IPS-20b (cell line): ENCODE measurements at regions not wholly inside any gene's neighbourhood (a gene's known extent, or its start where the extent isn't known, plus 50 kb on each side); places are given as distances from the start of the nearest gene placed in this dataset.

Experiments used
- H3K27ac ChIP-seq: one replicate; pipeline ENCODE4 v1.5.1; 2013; ENCODE audit warnings: low read length
- H3K27me3 ChIP-seq: 2 replicates; pipeline ENCODE4 v1.6.1; 2013; ENCODE audit warnings: mild to moderate bottlenecking, low read length, inconsistent platforms; ENCODE audit not compliant: insufficient read depth
- H3K36me3 ChIP-seq: 2 replicates; pipeline ENCODE4 v1.6.1; 2013; ENCODE audit warnings: low read depth, mild to moderate bottlenecking, inconsistent platforms, low read length, moderate library complexity; ENCODE audit not compliant: insufficient read depth
- H3K4me1 ChIP-seq: 2 replicates; pipeline ENCODE4 v1.6.1; 2013; ENCODE audit warnings: mild to moderate bottlenecking, control low read depth, inconsistent platforms, low read length, moderate library complexity; ENCODE audit not compliant: insufficient read depth
- H3K4me3 ChIP-seq: 2 replicates; pipeline ENCODE4 v1.5.1; 2013; ENCODE audit warnings: mild to moderate bottlenecking, low read length, inconsistent platforms
- H3K9ac ChIP-seq: 2 replicates; pipeline ENCODE4 v1.6.1; 2013; ENCODE audit warnings: low read depth, mild to moderate bottlenecking, inconsistent platforms, low read length, moderate library complexity
- H3K9me3 ChIP-seq: 2 replicates; pipeline ENCODE4 v1.6.1; 2013; ENCODE audit warnings: mild to moderate bottlenecking, low read depth, low read length, inconsistent platforms; ENCODE audit not compliant: insufficient read depth

DNA sequence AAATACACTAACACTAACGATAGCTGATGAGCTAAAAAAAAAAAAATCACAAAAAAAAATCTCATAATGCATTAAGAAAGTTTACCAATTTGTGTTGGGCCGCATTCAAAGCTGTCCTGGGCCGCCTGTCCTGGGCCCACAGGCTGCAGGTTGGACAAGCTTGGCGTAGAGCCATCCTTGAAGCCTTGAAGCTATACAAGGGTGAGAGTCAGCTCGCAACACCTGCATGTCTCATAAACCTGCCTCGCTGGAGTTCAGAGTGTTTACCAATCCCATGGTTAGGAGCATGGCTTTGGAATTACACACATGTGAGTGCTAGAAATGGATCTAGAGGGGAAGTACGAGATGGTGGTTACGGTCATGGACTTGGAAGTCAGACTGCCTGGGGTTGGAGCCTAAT, 453.7 kb downstream of the INSC start:
- H3K9ac ChIP-seq: no peak overlapping the region
- H3K9me3 ChIP-seq: no peaks in the 10 kb centered on the region
- H3K4me1 ChIP-seq: no peaks in the 10 kb centered on the region; the same call in 1 of the 2 replicates
- no peaks in the 10 kb centered on the region for H3K27me3 ChIP-seq
- no peak overlapping the region for H3K27ac ChIP-seq
- H3K4me3 ChIP-seq: no peak overlapping the region
- H3K36me3 ChIP-seq: no peaks in the 10 kb centered on the region

DNA sequence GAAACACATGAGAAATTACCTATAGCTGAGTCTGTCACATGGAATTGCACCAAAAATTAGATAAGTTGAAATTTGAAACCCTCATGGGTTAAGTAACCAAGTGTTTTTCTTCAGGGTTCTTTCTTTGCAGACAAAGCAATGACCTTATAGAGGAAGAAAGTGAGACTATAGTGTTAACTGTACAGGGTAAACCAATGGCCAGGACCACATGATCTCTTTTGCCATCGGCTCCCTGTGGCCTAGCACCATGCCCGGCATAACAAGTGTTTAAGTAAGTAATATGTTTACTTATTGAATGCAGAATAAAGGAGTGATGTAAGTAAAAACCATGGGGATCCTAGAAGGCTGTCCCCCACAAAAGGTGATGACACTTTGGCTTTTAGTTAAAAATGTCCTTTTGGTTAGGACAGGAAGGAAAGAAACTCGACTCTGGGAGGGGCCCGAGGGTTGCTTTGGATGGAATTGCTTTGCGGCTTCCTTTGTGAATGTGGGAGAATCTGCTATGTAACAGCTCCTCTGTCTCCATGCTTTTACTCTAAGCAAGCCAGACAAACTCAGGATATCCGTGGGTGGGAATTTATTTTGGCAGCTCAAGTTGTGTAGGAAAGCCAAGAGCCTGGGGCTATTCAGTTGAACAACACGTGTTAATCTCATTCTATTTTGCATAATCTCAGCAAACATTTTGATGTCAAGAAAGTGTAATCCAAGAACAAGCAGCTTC, 454.7 kb downstream of the INSC start:
- H3K27me3 ChIP-seq: no peaks in the 10 kb centered on the region
- H3K9ac ChIP-seq: no peak overlapping the region
- H3K4me1 ChIP-seq: no peaks in the 10 kb centered on the region
- H3K27ac ChIP-seq: no peak overlapping the region
- H3K4me3 ChIP-seq: no peak overlapping the region
- no peaks in the 10 kb centered on the region for H3K36me3 ChIP-seq
- no peaks in the 10 kb centered on the region for H3K9me3 ChIP-seq

DNA sequence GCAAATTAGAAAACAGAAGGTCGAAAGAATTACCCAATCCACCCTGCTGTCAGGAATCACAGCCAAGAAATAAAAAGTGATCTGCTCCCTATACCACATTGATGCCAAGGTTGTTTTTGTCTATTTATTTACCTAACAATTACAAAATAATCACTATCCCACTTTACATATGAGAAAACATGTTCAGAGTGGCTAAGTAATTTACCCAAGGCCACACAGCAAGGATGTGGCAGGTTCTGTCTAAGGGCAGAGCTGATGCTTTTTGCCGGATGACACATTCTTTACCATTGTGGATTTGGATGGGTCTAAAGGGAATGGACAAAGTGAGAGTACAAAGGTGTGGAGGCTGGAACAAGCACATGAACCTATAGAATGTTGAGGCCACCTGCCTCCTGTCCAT, 460.7 kb downstream of the INSC start:
- H3K9ac ChIP-seq: no peak overlapping the region
- H3K36me3 ChIP-seq: no peaks in the 10 kb centered on the region
- no peak overlapping the region for H3K4me3 ChIP-seq
- H3K27ac ChIP-seq: no peak overlapping the region
- H3K27me3 ChIP-seq: no peaks in the 10 kb centered on the region
- H3K9me3 ChIP-seq: no peaks in the 10 kb centered on the region
- H3K4me1 ChIP-seq: no peaks in the 10 kb centered on the region

DNA sequence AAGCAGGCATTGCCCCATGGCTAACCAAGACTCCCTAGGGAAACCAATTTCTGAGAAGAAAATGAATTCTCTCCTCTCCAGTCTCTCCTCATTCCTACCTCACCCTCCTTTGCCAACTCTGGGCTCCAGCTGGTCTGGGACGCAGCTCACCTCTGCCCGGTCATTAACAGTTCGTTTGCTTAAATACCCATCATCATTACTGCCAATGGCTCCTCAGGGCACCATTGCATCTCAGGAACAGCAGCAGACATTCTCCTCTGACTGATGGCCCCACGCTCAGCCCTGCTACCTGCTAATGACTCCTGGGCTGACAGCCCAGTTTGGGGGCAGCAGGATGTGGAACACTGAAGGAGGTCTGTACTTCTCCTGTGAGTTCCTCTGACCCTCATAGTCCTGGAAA, 462.0 kb downstream of the INSC start:
- H3K4me1 ChIP-seq: no peaks in the 10 kb centered on the region
- H3K27ac ChIP-seq: no peak overlapping the region
- H3K9ac ChIP-seq: no peak overlapping the region
- no peaks in the 10 kb centered on the region for H3K36me3 ChIP-seq
- no peaks in the 10 kb centered on the region for H3K27me3 ChIP-seq
- H3K4me3 ChIP-seq: no peak overlapping the region
- no peaks in the 10 kb centered on the region for H3K9me3 ChIP-seq

DNA sequence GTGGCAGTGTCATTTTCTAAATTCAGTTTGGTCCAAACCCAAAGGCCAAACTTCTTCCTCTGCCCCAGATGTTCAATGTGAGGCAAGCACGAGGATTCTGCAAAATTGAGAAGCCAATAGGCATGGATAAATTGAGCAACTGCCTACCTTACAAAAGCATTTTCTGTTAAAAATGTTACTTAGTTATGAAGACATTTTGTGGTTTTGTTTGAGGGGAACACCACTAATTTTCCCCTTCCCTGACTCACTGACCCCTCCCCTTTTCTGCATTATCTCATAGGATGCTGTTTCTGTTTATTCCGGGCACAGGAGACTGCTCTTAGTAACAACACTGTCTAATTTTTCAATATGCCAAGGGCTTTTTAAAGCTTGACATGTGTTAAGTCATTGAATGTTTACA, 462.8 kb downstream of the INSC start:
- Histone ChIP-seq H3K9ac (no peak overlapping the region), H3K36me3 (no peaks in the 10 kb centered on the region), H3K27ac (no peak overlapping the region), H3K27me3 (no peaks in the 10 kb centered on the region), H3K4me1 (no peaks in the 10 kb centered on the region), H3K4me3 (no peak overlapping the region), H3K9me3 (no peaks in the 10 kb centered on the region)

DNA sequence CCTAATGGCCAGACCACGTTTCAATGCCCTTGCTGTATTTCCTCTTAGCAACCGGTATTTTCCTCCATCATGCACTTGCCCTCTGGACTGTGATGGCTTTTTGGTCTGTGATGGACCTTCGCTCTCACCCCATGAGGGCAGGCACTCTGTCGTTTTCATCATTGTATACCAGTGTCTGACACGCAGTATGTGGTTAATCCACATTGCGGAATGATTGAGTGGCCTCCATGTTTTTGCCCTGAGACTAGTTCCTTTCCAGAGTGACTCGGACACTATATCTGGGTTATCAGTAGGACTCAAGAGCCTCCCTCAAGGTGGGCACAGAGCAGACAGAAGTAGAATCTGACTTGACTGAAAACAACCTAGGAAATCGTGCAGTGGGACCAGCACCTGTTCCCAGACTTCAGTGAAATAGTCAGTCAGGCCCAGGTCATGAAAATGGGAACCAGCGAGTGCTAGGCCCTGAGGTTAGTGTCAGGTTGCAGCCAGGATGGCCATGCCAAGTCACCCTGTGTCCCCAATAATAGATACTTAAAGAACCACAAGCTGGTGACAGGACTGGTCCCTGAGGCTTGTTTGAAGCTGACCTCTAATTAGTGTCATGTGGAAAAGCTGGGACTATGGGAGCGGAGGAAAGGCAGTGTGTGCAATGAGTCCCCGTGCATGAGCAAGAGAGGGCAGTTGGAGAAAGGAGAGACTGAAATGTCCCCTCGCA, 464.7 kb downstream of the INSC start:
- Histone ChIP-seq H3K9me3 (no peaks in the 10 kb centered on the region), H3K36me3 (no peaks in the 10 kb centered on the region), H3K9ac (no peak overlapping the region), H3K4me1 (no peaks in the 10 kb centered on the region), H3K4me3 (no peak overlapping the region), H3K27me3 (no peaks in the 10 kb centered on the region), H3K27ac (no peak overlapping the region)

DNA sequence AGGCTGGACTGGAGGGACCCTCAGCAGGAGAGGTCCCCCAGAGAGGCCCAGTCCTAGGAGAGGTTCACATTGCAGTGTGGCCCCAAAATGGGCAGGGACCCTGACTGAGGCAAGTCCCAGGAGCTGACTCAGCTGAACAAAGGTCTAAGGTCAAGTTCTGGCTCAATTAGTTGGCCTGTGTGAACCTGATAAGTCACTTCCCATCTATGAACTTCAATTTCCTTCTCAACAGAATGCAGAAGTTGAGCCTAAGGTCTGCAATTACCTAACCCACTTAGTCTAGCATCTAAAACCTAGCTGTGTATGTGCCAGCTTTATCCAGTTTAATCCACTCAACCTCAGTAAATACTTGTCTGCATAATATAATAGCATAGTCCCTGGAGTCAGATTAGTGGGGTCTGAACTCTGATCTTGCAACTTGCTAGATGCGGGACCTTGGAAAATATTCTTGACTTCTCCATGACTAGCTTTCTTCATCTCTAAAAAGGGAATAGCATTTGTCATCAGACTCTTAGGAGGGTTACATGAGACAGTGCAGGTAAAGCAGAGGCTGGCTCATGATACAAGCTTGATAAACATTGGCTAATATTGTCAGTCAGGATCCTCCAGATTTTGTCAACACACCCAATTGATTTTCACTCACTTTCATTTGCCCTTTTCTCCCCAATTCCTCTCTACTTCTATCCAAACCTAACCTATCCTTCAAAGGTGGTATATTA, 465.5 kb downstream of the INSC start:
- no peak overlapping the region for H3K4me3 ChIP-seq
- H3K27ac ChIP-seq: no peak overlapping the region
- no peaks in the 10 kb centered on the region for H3K27me3 ChIP-seq
- no peaks in the 10 kb centered on the region for H3K4me1 ChIP-seq
- H3K36me3 ChIP-seq: no peaks in the 10 kb centered on the region
- no peak overlapping the region for H3K9ac ChIP-seq
- H3K9me3 ChIP-seq: no peaks in the 10 kb centered on the region

DNA sequence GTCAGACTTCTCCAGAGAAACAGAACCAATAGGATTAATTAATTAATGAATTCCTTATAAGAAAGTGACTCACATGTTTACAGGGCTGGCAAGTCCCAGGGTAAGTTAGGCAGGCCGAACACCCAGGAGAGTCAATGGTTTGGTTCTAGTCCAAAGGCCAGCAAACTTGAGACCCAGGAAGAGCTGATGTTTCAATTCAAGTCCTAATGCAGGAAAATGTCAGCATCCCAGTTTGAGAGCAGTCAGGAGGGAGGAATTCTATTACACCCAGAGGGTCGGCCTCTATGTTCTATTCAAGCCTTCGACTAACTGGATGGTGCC, 466.0 kb downstream of the INSC start:
- H3K36me3 ChIP-seq: no peaks in the 10 kb centered on the region
- no peak overlapping the region for H3K27ac ChIP-seq
- H3K9me3 ChIP-seq: no peaks in the 10 kb centered on the region
- no peaks in the 10 kb centered on the region for H3K4me1 ChIP-seq
- no peak overlapping the region for H3K4me3 ChIP-seq
- H3K27me3 ChIP-seq: no peaks in the 10 kb centered on the region
- no peak overlapping the region for H3K9ac ChIP-seq

DNA sequence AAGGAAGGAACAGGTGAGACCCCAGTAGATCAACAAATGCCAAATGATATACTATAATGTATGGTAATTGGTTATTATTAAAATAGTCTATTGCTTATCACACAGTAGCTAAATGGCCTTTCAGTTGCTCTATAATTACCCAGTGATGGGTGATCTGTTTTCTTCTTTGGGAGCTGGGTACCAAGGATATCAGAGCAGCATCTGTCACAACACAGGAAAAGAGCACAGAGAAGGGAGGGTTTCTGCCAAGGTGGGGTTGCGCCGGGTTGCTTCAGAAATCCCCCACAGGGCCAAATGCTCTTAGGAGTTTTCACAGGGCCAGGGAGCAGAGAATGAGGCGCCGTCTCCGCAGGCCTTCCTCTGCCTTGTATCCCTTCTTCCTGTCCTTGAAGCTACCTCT, 469.4 kb downstream of the INSC start:
- Histone ChIP-seq H3K4me3 (no peak overlapping the region), H3K4me1 (no peaks in the 10 kb centered on the region), H3K9ac (no peak overlapping the region), H3K27ac (no peak overlapping the region), H3K9me3 (no peaks in the 10 kb centered on the region), H3K27me3 (no peaks in the 10 kb centered on the region), H3K36me3 (no peaks in the 10 kb centered on the region)

DNA sequence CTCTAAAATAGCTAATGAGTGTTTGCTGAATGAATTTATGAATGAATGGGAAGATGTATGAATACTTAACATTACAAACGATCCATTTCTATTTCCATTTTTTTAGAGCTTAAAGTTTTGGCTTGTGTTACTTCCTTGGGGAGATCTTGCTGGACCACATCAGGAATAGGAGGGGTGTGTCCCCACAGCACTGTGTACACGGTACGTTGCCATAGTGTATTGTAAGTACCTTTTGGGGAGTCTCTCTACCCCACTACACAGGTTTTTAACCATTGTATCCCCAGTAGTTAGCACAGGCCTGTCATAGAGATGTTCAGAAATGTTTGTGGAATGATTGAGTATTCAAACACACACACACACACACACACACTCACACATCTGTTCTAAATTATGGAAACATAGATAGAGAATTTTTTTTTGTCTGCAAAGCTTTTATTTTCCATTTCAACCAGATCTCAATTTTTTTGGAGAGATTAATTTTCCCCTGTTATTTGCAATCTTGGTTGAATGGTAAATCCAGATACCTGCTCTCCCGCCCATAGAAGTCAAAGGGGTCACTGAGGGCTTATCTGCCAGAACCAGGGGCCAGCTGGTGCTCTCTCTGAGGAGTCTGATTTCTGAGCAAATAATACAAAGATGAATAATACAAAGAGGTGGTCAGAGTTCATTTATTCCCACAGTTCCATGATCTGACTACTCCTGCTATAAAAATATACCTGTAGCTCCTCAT, 471.0 kb downstream of the INSC start:
- H3K4me1 ChIP-seq: no peaks in the 10 kb centered on the region

DNA sequence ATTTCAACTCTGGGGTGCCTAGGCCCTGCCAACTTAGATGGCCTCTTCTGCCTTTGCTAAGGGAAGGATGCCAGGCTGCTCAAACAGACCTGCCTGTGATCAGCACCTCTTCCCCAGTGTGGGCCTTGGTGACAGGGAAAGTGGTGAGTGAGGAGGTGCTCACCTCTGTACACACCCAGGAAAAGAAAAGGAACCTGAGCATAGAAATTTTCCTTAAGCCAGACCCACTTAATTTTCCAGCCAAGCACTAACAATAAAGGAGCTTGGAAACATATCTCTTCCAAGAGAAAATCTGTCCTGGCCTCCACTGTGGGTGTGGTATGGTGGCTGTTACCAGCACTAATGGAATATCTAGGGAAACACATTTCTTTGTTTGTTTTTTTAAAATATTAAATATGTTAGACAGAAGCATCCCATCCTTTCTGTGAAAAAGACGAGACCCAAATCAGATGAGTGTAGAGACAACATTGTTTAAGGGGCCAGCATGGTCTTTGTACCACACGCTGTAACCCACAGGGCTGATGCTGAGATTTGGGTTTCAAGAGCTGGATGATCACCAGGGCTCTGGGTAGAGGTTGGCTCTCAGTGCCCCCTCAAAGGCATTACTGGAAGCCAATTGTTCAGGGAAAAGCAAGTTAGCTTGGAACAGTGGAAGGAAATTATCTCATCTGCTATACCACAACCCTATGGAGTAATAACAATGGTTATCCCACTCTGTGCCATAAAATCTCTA, 472.2 kb downstream of the INSC start:
- Histone ChIP-seq H3K4me3 (no peak overlapping the region), H3K36me3 (no peaks in the 10 kb centered on the region), H3K27ac (no peak overlapping the region), H3K9ac (no peak overlapping the region), H3K9me3 (no peaks in the 10 kb centered on the region), H3K27me3 (no peaks in the 10 kb centered on the region), H3K4me1 (no peaks in the 10 kb centered on the region)

More for the DNA sequence above, 471.0 kb downstream of the INSC start:
- no peak overlapping the region for H3K27ac ChIP-seq
- H3K9me3 ChIP-seq: no peaks in the 10 kb centered on the region
- H3K9ac ChIP-seq: no peak overlapping the region
- no peaks in the 10 kb centered on the region for H3K27me3 ChIP-seq
- H3K36me3 ChIP-seq: no peaks in the 10 kb centered on the region
- no peak overlapping the region for H3K4me3 ChIP-seq
